ENCODE measurements at regions not wholly inside any gene's neighbourhood (a gene's known extent, or its start where the extent isn't known, plus 50 kb on each side); places are given as distances from the start of the nearest gene placed in this dataset.

GRCh38 chr7:49638166-49638565 is 135.3 kb upstream of the VWC2 start:
- no peak overlapping the region for H3K27ac ChIP-seq
- TF ChIP-seq CTCF (conservative IDR thresholded peaks at IDR 0.05) = no peak

- no peak for TF ChIP-seq CTCF (conservative IDR thresholded peaks at IDR 0.05)
- no peak overlapping the region for H3K27ac ChIP-seq
Observed at GRCh38 chr7:49639068-49639593, 134.3 kb upstream of the VWC2 start.

GRCh38 chr7:49639808-49640207 is 133.6 kb upstream of the VWC2 start:
- TF ChIP-seq CTCF (conservative IDR thresholded peaks at IDR 0.05) = no peak
- H3K27ac ChIP-seq = no peak overlapping the region

- H3K27ac ChIP-seq = no peak overlapping the region
- TF ChIP-seq CTCF (conservative IDR thresholded peaks at IDR 0.05) = no peak
Observed at GRCh38 chr7:49643321-49643720, 130.1 kb upstream of the VWC2 start.

- H3K27ac ChIP-seq = no peak overlapping the region
- no peak for TF ChIP-seq CTCF (conservative IDR thresholded peaks at IDR 0.05)
Observed at GRCh38 chr7:49643736-49644135, 129.7 kb upstream of the VWC2 start.

GRCh38 chr7:49644396-49645166 is 128.9 kb upstream of the VWC2 start:
- H3K27ac ChIP-seq = no peak overlapping the region
- no peak for TF ChIP-seq CTCF (conservative IDR thresholded peaks at IDR 0.05)

GRCh38 chr7:49645296-49645695 is 128.1 kb upstream of the VWC2 start:
- no peak for TF ChIP-seq CTCF (conservative IDR thresholded peaks at IDR 0.05)
- no peak overlapping the region for H3K27ac ChIP-seq

Data from VCaP (cell line).